GM18873 (cell line): ENCODE measurements at regions not wholly inside any gene's neighbourhood (a gene's known extent, or its start where the extent isn't known, plus 50 kb on each side); places are given as distances from the start of the nearest gene placed in this dataset.

ENCODE experiments used
- ATAC-seq: cut with Tn5 transposase; IDR thresholded peaks from one replicate; pipeline ENCODE4 v1.9.1; 2021; ENCODE audit warnings: mild to moderate bottlenecking, moderate library complexity, moderate number of reproducible peaks; ENCODE audit not compliant: unreplicated experiment, low FRiP score

DNA sequence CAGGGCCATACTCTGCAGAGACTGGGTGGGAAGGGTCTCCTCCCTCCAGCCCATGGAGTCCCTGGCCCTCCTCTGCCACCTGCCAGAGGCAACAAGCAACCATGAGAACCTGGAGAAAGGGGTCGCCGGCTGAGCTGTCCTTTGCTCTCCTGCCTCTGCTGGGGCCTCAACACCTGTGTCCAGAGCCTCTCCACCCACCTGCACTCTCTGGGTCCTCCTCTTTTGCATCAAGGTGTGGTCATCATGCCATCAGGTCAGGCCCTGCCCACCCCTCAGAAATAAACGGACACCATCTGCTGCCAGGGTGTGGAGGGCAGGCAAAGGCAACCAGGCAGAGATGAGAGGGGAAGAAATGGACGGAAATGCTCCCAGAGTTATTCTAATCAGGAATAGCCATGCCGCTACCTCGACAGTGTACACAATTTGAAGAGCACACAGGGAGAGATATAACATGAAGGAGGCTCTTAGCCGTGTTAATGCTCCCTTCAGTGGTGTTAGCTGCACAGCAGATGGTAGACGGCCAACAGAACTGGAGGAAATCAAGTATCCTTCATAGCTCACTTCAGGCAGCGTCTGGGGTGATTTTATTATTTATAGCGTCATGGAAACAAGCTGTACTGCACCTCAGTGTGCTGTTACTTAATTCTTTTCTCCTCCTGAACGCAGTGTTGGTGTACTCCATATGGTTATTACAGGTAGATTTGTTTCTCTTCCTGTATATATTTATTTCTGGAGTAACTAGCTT, 247.9 kb downstream of the TSN start:
- ATAC-seq, result no peak

DNA sequence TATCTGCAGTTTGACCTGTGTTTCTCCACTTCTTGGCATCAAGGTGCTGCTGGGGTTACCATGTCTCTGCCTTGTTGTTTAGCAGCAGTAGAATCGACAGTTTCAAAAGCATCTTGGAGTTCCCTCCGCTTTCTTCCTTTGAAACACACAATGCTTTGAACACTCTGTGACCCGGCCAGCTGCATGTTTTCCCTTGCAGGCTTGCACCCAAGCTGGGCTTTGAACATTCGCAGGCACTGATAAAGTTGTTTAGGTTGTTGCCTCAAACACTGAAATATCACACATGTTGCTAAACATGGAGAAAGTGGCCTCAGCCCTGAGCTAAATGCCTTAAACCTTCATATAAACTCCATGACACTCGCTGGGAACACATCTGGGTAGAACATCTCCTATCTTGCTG, 251.7 kb downstream of the TSN start:
- ATAC-seq, result no peak

DNA sequence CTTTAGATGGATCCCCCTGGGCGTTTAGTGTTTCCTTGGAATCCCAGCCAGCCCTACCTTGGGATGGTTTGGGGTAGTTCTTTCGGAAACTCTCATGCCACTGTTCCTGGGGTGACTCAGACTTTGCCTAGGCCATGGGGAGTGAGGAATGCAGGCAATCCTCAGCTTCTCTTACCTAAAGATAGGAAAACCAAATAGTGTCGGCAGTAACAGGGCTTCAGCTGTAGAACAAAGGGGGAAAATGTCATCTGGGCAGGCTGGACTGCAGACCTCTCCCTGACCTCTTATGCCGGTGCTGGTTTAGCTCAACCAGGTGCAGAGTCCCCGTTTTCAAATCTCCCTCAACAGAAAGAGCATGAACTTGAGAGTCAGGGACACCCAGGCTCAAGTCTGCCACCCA, 252.1 kb downstream of the TSN start:
- ATAC-seq, result no peak

DNA sequence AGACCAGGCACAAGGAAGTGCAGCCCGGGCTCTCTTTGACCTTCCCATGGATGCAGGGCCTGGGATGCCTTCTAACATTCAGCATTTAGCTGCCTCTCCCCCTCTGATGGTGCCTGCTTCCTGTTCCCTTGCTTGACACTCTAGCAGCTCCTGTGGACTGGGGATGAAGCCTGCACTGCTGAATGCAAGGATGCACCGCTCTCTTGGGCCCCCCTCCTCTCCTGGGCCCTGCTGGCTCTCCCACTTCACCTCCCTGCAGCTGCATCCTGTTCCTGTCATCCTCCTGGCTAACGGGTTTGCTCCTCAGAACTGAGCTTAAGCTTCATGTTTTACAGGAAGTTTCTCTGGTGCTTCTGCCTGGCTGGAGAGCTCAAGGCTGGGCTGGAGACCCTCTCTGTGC, 254.1 kb downstream of the TSN start:
- no peak for ATAC-seq

- no peak for ATAC-seq
Measured at GRCh38 chr2:122011493-122012270, 256.2 kb downstream of the TSN start.

DNA sequence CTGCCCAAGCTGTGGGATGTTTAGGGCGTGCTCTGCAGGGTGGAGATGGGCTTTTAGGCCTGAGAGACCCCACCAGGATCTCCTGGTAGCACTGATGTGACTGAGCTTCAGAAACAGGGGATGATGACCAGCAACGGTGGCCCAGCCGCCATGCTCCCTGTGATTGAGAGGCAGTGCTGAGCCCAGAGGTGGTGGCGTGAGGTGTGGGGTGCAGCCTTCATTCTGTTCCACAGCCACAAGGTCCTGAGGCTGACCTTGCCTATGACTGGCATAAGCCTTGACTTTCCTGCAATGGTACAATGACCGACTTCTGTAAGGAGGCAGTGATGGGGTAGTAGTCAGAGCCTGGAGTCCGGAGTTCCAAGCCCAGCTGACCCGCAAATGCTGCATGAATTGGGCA, 263.3 kb downstream of the TSN start:
- ATAC-seq, result no peak

- ATAC-seq, result no peak
Measured at GRCh38 chr2:122019724-122020123, 264.3 kb downstream of the TSN start.

- no peak for ATAC-seq
Measured at GRCh38 chr2:122020377-122020776, 264.9 kb downstream of the TSN start.

GRCh38 chr2:122021941-122022340, 266.5 kb downstream of the TSN start:
- ATAC-seq, result no peak

DNA sequence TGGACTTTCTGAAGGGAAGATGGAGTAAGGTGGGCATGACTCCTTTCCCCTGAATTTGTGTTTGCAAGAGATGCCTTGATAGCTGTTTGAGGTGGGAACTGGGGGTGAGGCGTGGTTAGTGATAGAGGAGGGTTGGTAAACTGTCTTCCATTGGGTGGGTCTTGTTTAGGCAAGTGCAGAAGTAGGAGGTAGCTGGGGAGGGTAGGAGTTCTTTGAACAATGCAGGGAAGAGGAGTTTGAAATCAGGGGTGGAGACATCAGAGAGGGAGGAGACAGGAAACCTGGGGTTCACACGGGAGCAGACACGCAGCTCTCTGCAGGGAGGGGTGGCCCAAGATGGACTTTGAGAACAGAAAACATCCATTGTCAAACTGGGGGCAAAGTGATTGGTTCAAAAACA, 267.1 kb downstream of the TSN start:
- no peak for ATAC-seq

- ATAC-seq, result no peak
Measured at GRCh38 chr2:122023059-122023864, 267.8 kb downstream of the TSN start.

DNA sequence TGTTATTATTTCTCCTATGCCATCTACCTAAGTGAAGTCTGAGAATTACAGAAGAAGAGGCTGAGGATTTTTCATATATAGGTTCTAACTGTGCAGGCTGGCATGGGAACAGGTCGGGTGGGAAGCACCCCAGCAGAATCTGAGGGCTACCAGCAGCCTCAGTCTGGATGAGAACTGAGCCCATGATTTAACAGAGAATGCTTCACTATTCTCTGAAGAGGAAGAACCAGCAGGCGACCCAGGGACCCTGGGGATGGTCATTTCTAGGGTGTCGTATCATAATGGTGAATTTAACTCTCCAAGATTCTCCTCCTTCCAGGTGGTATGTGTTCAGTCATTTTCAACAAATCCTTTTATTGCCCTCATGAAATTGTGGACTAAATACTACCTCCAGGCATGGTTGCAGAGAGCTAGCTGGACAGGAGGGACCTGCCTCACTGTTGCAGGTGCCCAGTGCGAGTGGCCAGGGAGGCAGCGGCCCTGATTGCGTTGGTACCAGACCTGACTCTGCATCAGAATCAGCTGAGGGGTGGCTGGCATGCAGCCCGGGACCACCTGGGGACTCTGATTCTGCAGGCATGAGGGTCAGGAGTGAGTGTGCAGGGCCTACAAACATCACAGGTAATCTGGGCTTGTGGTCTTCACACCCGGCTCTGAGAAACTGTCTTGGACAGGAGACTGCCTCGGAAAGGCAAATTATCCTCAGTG, 272.2 kb downstream of the TSN start:
- no peak for ATAC-seq

DNA sequence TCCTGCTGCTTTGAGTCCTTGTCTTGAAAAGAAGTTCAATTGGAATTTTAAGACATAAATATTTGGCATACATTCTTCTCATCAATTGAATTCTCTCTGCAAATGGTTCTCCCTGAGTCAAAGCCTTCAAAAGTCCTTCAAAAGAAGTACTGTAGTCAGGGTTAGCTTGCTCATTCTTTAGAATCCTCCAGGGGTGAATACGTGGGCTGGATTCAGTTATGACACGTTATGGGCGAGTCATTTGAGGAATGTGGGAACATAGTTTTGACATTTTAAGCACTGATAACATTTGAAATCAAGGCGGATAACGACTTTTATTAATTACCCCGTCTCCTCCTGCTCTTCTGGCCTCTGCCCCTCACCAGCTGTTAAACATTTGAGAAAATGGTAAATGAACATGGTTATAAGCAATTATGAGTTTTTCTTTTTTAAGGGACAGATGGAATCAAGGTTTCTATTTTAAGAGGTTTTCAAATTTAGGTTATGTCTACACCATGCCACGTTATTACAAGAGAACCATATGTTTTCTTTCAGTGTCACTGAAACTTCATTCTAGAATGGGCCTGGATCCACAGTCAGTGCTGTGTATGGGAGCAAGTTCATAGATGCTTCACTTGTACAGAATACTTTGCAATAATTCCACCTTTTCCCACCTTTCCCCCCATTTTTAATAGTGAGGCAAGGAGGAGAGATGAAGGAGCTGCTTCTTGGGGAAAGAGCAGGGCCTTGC, 273.1 kb downstream of the TSN start:
- no peak for ATAC-seq

GRCh38 chr2:122029456-122029855, 274.0 kb downstream of the TSN start:
- ATAC-seq, result no peak

DNA sequence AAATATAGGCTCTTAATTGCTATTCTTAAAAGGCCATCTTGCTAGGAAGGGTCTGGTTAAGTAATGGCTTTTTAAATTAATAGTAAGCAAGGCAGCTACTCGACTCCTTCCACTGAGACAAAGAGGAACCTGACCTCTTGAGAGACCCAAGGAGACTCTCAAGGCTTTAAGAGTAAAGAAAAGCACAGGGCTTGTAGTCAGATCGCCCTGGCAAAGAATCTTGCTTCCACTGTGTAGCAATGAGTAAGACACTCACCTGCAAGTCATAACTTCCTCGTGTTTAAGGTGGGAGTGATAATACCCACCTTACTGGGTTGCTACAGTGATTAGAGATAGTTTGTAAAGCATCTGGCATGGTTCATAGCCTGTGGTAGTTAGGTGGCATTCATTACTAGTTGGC, 274.5 kb downstream of the TSN start:
- ATAC-seq, result no peak

DNA sequence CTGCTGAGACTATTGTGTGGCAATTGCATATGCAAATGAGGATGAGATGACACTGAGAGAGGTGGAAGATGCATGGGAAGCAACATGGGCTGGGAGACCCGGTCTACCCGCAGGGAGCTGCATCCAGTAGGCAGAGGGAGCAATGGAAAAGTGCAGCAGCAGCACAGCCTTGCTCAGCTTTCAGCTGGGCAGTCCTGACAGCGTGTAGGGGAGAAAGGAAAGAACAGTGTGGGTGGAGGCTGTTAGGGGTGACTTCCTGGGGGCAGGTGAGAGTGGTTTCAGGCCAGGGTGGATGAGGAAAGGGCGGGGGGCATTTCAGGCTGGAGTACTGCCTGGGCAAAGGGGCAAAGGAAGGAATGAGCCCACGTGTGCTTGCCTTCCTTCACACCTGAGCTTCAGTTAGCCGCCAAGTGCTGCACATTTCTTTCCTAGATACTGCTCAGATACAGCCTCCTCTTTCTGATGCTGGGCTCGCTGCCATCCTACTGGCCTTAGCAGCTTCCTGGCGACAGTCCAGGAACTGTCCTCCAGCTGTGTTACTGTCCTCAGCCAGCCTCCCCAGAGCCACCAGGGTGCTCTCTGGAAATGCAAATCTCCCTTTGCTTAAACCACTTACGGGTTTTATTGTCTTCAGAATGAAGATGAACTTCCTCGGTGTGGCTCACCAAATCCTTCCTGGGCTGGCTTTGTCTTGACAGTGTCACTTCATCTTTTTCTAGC, 276.3 kb downstream of the TSN start:
- no peak for ATAC-seq

DNA sequence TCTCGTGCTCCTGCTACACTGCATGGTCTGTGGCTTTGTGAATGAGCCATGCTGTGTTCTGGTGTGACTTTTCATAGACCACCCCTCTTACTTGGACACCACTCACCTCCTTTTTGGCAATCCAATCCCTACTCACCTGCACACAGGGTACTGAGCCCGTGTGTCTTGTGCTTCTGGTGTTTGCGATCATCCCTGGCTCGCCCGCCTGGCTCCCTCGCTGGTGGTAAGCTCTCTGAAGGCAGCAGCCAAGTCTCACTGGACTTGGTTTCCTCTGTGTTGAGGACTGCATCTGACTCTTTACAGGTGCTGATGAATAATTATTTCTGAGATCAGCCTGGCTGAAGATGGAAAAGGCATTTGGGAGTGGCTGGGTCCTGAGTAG, 276.8 kb downstream of the TSN start:
- ATAC-seq, result no peak

- ATAC-seq, result no peak
Measured at GRCh38 chr2:122033778-122034177, 278.3 kb downstream of the TSN start.

DNA sequence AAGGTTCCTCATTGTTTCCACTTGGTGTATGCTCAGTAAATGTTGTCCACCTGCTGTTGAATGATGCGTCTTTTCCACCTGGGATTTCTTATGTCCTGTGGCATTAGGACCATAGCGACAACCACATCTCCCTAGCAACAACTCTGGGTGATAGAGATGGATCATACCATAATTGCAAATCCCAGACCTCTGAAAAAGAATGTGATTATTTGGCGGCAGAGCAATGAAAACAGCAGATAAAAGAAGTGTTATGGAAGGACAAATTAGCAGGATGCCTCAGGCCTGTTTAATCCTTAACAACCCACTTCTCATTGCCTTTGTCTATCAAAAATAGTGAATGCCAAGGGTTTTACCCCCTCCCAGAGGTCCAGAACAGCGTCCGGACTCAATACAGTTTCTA, 278.9 kb downstream of the TSN start:
- no peak for ATAC-seq
